NCI-H510A treated with DMSO at 0.1 percent for 48 hours (cell line): ENCODE measurements at regions not wholly inside any gene's neighbourhood (a gene's known extent, or its start where the extent isn't known, plus 50 kb on each side); places are given as distances from the start of the nearest gene placed in this dataset.
"Not testable (repeated sequence)": the region's sequence is repeated elsewhere in the genome, so short reads cannot be mapped to it uniquely, and the experiment has no call there.

Source experiments
- DNase-seq: peaks from one replicate; lab custom pipeline; 2025; lab: John Stamatoyannopoulos, UW

DNA sequence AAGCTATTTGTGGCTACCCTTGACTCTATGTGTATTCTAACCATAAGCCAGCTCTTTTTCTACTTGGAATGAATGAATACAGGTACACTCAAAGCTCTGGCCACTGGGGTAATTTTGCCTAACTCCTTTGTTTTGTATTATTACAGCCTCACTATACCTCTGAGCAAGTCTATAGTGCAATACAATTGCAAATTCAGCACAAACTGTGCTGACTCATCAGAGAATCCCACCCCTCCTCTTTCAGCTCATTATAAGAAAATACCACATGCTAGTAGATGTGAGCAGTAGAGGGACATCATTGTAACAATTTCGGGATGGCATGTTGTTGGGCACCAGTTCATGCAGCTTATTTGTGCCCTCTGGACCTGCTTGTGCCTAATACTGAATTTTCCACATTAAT, 1382.2 kb downstream of the SLITRK5 start:
- DNase-seq: no peak

DNA sequence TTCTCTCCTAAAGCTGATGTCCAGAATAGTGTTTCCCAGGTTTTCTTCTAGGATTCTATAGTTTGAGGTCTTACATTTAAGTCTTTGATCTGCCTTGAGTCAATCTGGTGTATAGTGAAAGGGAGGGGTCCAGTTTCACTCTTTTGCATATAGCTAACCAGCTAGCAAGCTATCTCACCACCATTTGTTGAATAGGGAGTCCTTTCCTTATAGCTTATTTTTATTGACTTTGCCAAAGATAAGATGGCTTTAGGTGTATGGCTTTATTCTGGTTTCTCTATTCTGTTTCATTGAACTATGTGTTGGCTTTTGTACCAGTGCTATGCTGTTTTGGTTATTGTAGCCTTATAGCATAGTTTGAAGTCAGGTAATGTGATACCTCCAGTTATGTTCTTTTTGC, 1386.1 kb downstream of the SLITRK5 start:
- DNase-seq: no peak

DNA sequence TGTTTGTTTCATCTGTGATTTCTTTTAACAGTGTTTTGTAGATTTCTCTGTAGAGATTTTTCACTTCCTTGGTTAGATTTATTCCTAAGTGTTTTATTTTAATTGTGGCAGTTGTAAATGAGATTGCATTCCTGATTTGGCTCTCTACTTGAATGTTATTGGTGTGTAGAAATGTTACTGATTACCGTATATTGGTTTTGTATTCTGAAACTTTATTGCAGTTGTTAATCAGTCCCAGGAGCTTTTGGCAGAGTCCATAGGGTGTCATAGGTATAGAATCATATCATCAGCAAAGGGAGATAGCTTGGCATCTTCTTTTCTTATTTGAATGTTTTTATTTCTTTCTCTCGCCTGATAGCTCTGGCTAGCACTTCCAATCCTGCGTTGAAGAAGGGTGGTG, 1386.7 kb downstream of the SLITRK5 start:
- DNase-seq: no peak

DNA sequence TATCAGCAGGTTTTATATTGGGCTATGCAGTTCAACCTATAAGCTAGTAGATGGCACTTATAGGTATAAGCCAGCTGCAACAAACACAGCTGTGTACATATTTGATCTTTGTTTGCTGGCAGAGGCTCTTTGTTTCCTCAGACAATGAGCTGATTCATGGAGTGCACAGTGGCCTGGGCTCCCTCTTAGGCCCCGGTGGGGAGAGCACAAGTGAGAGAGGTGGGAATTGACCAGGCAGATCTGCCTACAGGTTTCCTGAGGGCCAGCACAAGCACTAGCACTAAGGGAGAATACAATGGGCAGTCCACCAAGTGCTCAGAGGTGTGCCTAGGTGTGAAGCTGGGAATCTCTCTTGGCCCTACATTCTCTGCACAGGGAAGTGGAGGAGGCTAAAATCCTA, 1390.7 kb downstream of the SLITRK5 start:
- peak; percentile 95 for DNase-seq

DNA sequence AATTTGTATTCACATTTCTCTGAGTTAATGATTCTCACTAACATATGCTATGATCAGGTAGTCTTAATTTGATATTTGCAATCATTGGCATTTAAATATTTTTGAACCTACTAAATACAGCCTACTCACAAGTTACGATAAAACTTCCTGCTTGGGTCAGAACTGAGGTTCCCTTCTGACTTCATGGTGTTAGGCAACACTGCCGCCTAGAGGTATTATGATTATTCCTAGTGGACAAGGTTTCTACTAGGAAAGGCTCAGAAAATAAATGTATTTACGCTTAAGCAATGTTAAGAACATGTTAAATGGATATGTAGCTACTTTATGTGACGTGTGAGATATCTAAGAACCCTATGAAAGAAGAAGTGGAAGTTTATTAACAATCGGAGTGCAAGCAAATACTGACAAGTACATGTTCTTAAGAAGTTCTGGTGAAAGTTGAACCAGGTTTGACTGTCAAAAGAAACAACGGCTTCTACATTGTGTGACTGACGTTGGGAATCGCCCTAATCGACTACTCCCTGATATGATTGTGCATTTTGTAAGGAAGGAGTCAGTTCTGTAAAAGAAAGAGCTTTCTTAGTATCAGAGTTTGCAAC, 1395.8 kb downstream of the SLITRK5 start:
- DNase-seq: peak; percentile 13

DNA sequence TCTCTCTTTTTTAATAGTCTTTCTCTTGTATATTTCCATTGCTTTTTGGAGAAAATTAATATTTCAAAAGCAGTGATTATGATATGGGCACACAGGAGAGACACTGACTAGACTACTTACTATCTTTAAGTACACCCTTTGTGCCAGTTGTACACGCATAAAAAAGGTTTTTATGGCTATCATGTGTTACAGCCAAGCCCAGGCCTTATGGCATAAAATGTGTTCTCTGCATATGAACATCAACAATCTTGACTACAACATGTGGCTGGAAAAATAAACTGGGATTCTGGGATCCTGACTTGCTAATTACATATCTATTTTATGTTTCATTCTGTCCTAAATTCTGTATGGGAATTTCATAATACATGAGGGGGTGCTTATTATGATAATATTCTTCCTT, 1401.8 kb downstream of the SLITRK5 start:
- DNase-seq: no peak

DNA sequence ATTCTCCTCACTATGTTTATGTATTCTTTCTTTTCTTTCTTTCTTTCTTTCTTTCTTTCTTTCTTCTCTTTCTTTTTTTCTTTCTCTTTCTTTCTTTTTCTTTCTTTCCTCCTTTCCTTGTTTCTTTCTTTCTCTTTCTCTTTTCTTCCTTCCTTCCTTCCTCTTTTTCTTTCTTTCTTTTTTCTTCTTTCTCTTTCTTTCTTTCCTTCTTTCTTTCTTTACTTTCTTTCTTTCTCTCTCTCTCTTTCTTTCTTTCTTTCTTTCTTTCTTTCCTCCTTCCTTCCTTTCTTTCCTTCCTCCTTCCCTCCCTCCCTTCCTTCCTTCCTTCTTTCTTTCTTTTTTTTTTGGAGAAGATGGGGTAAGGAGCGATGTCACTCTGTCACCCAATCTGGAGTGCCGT, 1405.5 kb downstream of the SLITRK5 start:
- no peak for DNase-seq

DNA sequence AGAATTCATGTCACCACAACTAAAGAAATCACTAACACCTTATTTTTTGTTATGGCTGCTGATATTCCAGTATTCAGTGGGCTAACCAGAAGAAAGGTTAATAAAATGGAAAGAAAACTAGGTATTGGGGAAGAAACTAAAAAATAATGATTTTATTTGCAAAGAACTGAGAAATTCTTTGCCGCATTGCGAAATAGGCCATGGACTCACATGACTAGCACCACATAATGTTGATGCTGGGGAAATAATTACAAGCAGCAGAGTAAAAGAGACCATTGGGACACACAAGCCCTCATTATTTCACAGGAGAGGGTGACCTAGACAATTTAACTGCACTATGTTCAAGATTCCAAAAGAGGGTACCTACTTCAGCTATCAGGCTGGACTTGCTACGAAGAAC, 1411.5 kb downstream of the SLITRK5 start:
- no peak for DNase-seq

DNA sequence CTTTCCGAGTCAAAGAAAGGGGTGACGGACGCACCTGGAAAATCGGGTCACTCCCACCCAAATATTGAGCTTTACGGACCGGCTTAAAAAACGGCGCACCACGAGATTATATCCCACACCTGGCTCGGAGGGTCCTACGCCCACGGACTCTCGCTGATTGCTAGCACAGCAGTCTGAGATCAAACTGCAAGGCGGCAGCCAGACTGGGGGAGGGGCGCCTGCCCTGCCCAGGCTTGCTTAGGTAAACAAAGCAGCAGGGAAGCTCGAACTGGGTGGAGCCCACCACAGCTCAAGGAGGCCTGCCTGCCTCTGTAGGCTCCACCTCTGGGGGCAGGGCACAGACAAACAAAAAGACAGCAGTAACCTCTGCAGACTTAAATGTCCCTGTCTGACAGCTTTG, 1416.9 kb downstream of the SLITRK5 start:
- not testable (repeated sequence) for DNase-seq

DNA sequence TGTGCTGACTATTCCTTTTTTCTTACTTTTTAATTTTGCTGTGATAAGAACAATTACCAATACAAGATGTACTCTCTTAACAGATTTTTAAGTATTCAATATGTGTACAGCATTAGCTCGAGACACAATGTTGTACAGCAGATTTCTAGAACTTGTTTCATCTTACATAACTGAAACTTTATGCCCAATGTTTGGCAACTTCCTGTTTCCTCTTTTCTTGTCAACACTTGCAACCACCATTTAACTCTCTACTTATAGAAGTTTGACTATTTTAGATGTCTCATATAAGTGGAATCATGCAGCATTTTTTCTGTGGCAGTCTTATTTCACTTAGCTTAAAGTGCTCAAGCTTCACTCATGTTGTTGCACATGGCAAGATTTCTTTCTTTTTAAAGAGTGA, 1426.8 kb downstream of the SLITRK5 start:
- no peak for DNase-seq

DNA sequence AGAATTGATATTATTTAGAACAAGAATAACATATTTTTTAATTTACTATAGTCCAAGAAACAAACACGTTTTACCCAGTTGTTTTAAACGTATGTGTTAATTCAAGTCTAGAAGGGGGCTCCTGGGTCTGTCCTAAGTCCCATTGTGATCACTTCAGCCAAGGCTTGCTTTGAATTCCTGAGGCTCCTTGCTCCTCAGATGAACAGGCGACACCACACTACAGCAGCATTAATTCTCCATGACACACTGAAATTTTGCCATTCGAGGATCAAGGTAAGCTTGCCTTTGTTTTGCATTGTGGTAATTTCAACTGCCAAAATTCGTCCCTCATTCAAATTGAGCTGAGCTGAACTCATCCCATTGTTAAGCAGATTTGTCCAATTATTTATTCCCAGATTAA, 1442.6 kb downstream of the SLITRK5 start:
- DNase-seq: no peak

DNA sequence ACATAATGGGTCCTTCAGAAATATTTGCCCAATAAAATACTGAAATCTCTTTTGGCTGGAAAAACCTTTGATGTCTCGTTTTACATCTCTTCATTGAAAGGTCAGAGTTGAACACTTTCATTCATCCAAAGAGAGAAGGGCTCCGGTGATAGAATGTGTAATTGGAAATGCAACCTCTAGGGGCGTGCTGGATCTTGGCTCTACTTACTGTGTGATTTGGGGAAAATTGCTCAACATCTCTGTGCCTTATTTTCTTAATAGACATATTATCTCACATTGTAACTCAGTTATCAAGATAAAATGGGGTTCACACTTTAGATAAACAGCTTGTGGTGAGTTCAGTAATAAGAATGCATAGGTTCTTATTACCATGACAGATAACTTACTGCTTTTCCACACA, 1444.1 kb downstream of the SLITRK5 start:
- no peak for DNase-seq

DNA sequence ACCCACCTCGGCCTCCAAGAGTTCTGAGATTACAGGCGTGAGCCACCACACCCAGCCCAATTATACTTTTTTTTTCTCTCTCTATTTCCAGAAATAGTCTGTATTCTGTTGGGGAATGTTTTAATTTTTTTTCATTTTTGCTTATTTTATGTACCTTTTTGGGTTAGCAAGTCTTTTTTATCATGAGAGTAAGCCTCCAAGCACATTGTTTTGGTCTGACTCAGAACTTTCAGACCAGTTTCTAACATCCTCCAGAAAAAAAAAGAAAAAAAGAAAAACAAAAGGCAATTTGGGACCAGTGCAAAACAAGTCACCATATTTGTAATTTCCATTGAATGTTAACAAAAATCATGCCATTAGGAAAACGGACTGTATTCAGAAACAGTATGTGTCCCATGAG, 1465.5 kb downstream of the SLITRK5 start:
- no peak for DNase-seq

DNA sequence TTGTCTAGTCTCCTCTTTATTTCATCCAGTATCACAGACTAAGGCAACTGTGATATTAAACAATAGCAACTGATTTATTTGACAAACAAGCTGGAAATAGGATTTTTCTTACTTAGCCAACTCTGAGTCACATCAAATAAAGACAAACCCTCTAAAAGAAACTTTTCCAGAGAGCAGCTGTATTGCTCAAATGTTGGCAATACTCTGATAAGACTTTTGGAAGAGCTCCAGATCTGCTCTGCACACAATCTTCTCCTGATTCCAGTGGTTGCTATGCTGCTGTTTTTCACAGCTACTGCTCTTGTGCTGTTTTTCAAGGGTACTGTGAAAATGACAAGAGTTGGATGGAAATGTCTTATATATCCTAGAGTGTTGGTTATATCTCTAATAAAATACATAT, 1479.2 kb downstream of the SLITRK5 start:
- DNase-seq: no peak

DNA sequence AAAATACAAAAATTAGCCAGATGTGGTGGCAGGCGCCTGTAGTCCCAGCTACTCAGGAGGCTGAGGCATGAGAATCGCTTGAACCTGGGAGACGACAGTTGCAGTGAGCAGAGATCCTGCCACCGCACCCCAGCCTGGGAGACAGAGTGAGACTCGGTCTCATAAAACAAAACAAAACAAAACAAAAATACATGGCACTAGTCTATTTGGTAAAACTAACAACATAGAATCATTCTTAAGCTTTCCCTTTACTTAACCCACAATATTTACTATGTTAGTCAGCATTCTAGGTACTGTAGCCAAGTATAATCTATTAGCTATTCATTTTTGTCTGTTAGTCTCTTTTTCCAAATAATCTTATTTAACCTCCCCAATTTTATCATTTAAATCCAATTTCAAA, 1482.8 kb downstream of the SLITRK5 start:
- DNase-seq: no peak

DNA sequence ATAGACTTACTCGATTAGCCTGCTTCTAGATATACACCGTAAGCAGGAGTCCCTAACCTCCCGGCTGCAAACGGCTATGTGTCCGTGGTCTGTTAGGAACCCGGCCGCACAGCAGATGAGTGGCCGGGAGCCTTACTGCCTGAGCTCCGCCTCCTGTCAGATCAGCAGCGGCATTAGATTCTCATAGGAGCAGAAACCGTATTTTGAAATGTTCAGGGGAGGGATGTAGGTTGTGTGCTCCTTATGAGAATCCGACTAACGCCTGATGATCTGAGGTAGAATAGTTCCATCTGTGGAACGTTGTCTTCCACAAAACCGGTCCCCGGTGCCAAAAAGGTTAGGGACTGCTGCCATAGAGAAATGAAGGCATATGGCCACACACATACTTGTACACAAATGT, 1491.9 kb downstream of the SLITRK5 start:
- DNase-seq: no peak

DNA sequence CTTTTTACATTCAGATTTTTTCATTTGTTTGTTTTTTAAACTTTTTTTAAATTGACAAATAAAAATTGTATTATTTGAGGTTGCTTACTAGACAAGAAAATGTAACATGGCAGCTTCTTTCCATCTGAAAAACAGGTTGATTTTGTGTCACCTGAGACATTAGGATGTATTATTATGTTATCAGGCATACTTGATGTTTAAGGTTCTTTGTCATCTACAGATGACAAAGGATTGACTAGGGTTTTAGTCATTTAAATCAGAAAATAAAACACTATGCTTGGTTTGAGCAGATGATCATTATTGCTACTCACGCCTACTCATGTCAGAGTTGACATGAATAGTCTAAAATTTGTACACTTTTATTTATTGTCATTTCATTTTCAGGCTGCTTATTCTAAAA, 1494.5 kb downstream of the SLITRK5 start:
- no peak for DNase-seq

DNA sequence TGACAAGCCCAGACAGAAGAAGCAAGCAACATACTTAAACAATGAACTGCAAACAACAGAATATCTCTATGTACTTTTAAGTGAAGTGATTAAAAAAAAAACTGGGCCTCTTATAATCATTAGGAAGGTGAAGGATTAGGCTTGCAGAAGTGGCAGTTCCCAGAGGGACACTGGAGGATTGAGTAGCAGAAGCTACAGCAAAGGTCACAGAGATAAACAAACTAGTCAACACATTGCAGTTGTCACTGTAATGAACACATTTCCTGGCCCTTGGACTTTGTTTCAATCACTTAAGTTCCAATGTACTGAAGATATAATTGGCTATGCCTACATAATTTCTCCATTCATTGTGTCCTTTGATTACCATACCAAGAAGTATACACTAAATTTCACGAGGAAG, 1498.8 kb downstream of the SLITRK5 start:
- no peak for DNase-seq

DNA sequence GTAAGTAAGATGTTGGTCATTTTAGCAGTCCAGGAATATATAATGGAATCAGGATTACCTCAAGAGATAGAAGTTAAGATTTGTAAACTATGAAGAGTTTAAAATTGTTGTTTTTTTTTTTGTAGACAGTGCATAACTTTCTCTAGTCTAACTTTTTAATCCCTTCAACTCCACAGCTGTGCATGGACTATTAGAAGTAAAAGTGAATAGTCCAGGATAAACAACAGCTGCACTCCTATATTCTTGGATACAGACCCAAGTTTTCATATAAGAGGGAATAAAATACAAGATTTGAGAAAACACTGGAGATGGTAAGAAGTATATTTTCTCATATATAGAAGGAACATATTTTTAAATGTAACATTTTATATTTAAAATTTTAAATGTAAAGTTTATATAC, 1509.9 kb downstream of the SLITRK5 start:
- DNase-seq: no peak

DNA sequence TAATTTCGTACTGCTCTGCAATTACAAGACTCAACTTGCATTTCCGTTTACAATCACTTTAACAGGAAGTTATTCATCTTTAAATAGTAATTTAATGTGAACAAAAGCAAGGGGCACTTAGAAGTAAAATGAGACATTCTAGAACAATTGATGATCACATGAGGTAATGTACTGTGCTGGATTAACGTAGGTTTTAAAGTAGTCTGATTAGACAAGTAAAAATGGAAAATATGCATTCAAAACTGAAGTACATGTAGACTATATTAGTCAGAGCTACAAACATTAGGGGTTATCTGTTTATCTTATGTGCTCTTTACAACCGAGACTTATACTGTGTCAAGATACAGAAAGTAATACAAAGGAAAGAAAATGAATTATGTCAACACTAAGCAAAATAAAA, 1528.0 kb downstream of the SLITRK5 start:
- DNase-seq: peak; percentile 23

DNA sequence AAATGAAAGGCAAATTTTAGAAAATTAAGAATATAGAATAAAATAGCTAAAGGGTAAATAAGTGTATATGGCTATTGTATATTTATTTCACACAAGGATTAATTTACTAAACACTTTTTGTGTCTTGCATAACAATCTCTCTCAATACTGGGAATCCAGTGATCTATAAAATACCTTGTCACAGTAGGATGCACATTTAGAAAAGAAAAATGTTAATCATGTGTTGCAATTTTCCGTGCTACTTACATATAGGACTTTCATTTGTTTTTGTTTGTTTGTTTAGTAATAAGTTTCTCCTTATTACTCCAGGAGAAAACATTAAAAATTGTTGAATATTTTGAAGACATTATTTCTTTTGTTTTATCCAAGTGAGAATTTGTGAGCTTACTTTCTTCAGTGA, 1533.3 kb downstream of the SLITRK5 start:
- DNase-seq: no peak

DNA sequence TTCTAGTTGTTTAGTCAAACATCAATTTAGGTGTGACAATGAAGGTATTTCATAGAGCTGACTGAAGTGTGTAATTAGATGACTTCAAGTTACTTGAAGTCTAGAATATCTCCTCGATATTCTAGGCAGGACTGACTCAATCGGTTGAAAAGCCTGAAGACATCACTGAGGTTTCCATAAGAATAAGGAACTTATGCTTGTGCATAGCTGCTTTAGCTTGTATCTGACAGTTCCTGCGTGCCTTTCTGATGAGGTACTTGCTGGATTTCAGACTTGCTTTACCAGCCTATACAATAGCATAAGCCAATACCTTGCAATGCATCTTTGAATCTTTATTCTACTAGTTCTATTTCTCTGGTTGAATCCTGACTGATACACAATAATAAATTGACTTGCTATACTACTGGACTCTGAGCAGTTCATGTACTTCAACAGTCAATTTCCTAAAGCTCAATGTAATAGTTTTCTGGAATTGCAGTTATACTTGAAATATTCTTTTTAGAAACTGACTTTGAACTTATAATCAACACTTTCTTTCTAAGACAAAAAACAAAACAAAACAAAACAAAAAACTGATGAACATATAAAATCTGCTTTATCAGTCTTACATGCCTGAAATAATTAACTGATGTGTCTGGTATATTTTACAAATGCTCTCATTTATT, 1534.8 kb downstream of the SLITRK5 start:
- DNase-seq: no peak

DNA sequence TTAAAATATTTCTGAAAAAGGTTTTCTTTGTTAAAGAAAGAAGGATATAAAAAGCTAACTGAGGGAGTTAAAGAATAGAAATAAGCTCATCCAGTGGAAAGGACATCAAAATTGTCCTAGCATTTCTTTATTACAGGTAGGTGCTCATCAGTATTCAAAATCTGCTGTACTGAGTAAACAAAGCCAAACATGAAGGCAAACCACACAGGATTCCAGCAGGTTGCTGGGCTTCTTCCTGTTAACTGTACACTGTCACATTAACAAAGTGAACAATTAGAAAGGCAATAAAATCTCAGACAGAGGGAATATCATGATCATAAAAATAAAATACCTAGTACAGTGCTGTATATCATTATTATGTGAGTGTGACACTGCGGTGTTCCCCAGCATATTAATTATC, 1541.0 kb downstream of the SLITRK5 start:
- peak; percentile 33 for DNase-seq

DNA sequence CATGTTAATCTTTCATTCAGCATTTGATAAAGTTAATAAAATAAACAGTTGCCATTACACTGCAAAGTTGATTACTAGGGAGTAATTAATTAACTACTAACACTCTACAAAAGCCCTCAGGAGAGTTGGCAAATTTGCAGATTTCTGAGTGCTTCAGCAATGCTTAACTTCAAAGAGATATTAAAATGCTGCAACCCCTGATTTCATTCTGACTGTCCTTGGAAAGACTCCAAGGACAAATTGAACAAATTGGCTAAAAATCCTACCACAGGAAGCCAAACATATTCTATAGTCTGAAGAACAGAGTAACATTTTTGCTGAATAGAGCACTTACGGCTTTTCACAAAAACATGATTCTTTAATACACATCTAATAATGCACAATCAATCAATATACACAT, 1543.0 kb downstream of the SLITRK5 start:
- no peak for DNase-seq
